H9 (cell line): ENCODE measurements at regions not wholly inside any gene's neighbourhood (a gene's known extent, or its start where the extent isn't known, plus 50 kb on each side); places are given as distances from the start of the nearest gene placed in this dataset.

Experiments
- DNase-seq: peaks from one replicate; pipeline ENCODE4 v3.0.0-alpha.2; 2017
- H2AFZ ChIP-seq: one replicate; pipeline ENCODE4 v1.6.1; 2013; ENCODE audit warnings: mild to moderate bottlenecking, low read length, control low read depth, moderate library complexity
- H2AK5ac ChIP-seq: 2 replicates; pipeline ENCODE4 v1.6.1; 2013; ENCODE audit warnings: low read length, control low read depth, mixed read lengths; ENCODE audit not compliant: insufficient read length
- H2BK120ac ChIP-seq: one replicate; pipeline ENCODE4 v1.6.1; 2013; ENCODE audit warnings: low read depth, mild to moderate bottlenecking, low read length, control low read depth, inconsistent platforms; ENCODE audit not compliant: poor library complexity, severe bottlenecking
- H2BK12ac ChIP-seq: 2 replicates; pipeline ENCODE4 v1.6.1; 2013; ENCODE audit warnings: low read length, control low read depth, mixed read lengths, low read depth; ENCODE audit not compliant: insufficient read length
- H2BK15ac ChIP-seq: 2 replicates; pipeline ENCODE4 v1.6.1; 2013; ENCODE audit warnings: low read depth, low read length, control low read depth
- H2BK20ac ChIP-seq: one replicate; pipeline ENCODE4 v1.6.1; 2013; ENCODE audit warnings: low read depth, mild to moderate bottlenecking, low read length, control low read depth, inconsistent platforms; ENCODE audit not compliant: poor library complexity, severe bottlenecking
- H2BK5ac ChIP-seq: 2 replicates; pipeline ENCODE4 v1.6.1; 2013; ENCODE audit warnings: low read length, control low read depth, mixed read lengths; ENCODE audit not compliant: insufficient read length
- H3K14ac ChIP-seq: 2 replicates; pipeline ENCODE4 v1.6.1; 2013; ENCODE audit warnings: low read length, control low read depth; ENCODE audit not compliant: insufficient read depth
- H3K18ac ChIP-seq: 2 replicates; pipeline ENCODE4 v1.6.1; 2013; ENCODE audit warnings: low read depth, mild to moderate bottlenecking, mixed read lengths, low read length, control low read depth; ENCODE audit not compliant: insufficient read length
- H3K23ac ChIP-seq: 2 replicates; pipeline ENCODE4 v1.6.1; 2013; ENCODE audit warnings: low read length, control low read depth, mixed read lengths, low read depth; ENCODE audit not compliant: insufficient read length
- H3K23me2 ChIP-seq: 2 replicates; pipeline ENCODE4 v1.6.1; 2013; ENCODE audit warnings: low read depth, mild to moderate bottlenecking, mixed read lengths, low read length, control low read depth; ENCODE audit not compliant: insufficient read length, poor library complexity, severe bottlenecking
- H3K27ac ChIP-seq: 2 replicates; pipeline ENCODE4 v1.5.1; 2013; ENCODE audit warnings: low read length, control low read depth, mixed read lengths, low read depth; ENCODE audit not compliant: insufficient read length
- H3K27me3 ChIP-seq: 2 replicates; pipeline ENCODE4 v1.6.1; 2013; ENCODE audit warnings: low read length, control low read depth, inconsistent platforms; ENCODE audit not compliant: insufficient read depth
- H3K4ac ChIP-seq: 2 replicates; pipeline ENCODE4 v1.6.1; 2013; ENCODE audit warnings: low read depth, mild to moderate bottlenecking, control low read depth, inconsistent platforms, low read length, moderate library complexity
- H3K4me1 ChIP-seq: 2 replicates; pipeline ENCODE4 v1.6.1; 2013; ENCODE audit warnings: low read length, control low read depth, inconsistent platforms; ENCODE audit not compliant: insufficient read depth
- H3K4me2 ChIP-seq: 2 replicates; pipeline ENCODE4 v1.6.1; 2013; ENCODE audit warnings: low read length, control low read depth, mixed read lengths; ENCODE audit not compliant: insufficient read length, insufficient read depth
- H3K56ac ChIP-seq: 2 replicates; pipeline ENCODE4 v1.6.1; 2013; ENCODE audit warnings: low read depth, mild to moderate bottlenecking, mixed read lengths, low read length, control low read depth; ENCODE audit not compliant: insufficient read length
- H3K79me1 ChIP-seq: 2 replicates; pipeline ENCODE4 v1.6.1; 2013; ENCODE audit warnings: low read depth, mild to moderate bottlenecking, moderate library complexity, low read length, control low read depth, inconsistent platforms; ENCODE audit not compliant: insufficient read depth, poor library complexity, severe bottlenecking
- H3K79me2 ChIP-seq: 2 replicates; pipeline ENCODE4 v1.6.1; 2013; ENCODE audit warnings: low read length, control low read depth, inconsistent platforms; ENCODE audit not compliant: insufficient read depth
- H3K9ac ChIP-seq: 2 replicates; pipeline ENCODE4 v1.6.1; 2013; ENCODE audit warnings: low read length, control low read depth, mixed read lengths; ENCODE audit not compliant: insufficient read length; ENCODE audit errors: extremely low read depth
- H3K9me3 ChIP-seq: one replicate; pipeline ENCODE4 v1.6.1; 2013; ENCODE audit warnings: low read depth, low read length, inconsistent platforms; ENCODE audit not compliant: control insufficient read depth
- H3T11ph ChIP-seq: one replicate; pipeline ENCODE4 v1.6.1; 2013; ENCODE audit warnings: mild to moderate bottlenecking, low read length, control low read depth, inconsistent platforms
- H4K20me1 ChIP-seq: one replicate; pipeline ENCODE4 v1.6.1; 2013; ENCODE audit not compliant: control insufficient read depth, insufficient read length, insufficient read depth
- H4K5ac ChIP-seq: 2 replicates; pipeline ENCODE4 v1.6.1; 2013; ENCODE audit warnings: low read depth, mild to moderate bottlenecking, mixed read lengths, low read length, control low read depth; ENCODE audit not compliant: insufficient read length
- H4K8ac ChIP-seq: replicated peaks from 2 replicates; pipeline ENCODE4 v1.6.1; 2013; ENCODE audit warnings: low read length, control low read depth, mixed read lengths, low read depth; ENCODE audit not compliant: insufficient read length
- H4K91ac ChIP-seq: 2 replicates; pipeline ENCODE4 v1.6.1; 2013; ENCODE audit warnings: low read depth, mild to moderate bottlenecking, moderate library complexity, mixed read lengths, low read length, control low read depth; ENCODE audit not compliant: insufficient read length
- H3K27ac Mint-ChIP-seq, 3 experiments: 2 replicates in 2 of 3; 3 replicates in 1 of 3; pipeline ENCODE4 v1.8.0; 2020 to 2021; ENCODE audit warnings: mixed read lengths in 3 of 3, mild to moderate bottlenecking in 1 of 3, moderate library complexity in 1 of 3
- H3K27me3 Mint-ChIP-seq: 2 replicates; pipeline ENCODE4 v1.8.0; 2021; ENCODE audit warnings: low read depth, mild to moderate bottlenecking, moderate library complexity, mixed read lengths
- H3K36me3 Mint-ChIP-seq, 3 experiments: 2 replicates in 2 of 3; 3 replicates in 1 of 3; pipeline ENCODE4 v1.8.0; 2020 to 2021; ENCODE audit warnings: low read depth in 3 of 3, mixed read lengths in 3 of 3; ENCODE audit not compliant: insufficient read depth in 1 of 3
- H3K4me1 Mint-ChIP-seq, 2 experiments: 2 replicates each; pipeline ENCODE4 v1.8.0; 2020; ENCODE audit warnings: mixed read lengths in 2 of 2
- H3K4me3 Mint-ChIP-seq, 2 experiments: 2 replicates in 1 of 2; 3 replicates in 1 of 2; pipeline ENCODE4 v1.8.0; 2020 to 2021; ENCODE audit warnings: mild to moderate bottlenecking in 2 of 2, mixed read lengths in 2 of 2, moderate library complexity in 1 of 2
- H3K9me3 Mint-ChIP-seq, 2 experiments: 2 replicates in 1 of 2; 3 replicates in 1 of 2; pipeline ENCODE4 v1.8.0; 2020; ENCODE audit warnings: mild to moderate bottlenecking in 2 of 2, mixed read lengths in 2 of 2, moderate library complexity in 1 of 2
- CTCF ChIP-seq: fragments of 200-600 bp; sonication (generic); conservative IDR thresholded peaks from 3 replicates; pipeline ENCODE4 v1.8.0; 2021; ENCODE audit warnings: antibody characterized with exemption, mild to moderate bottlenecking
- WGBS: extraction: QIAGEN DNeasy Blood & Tissue Kit; methylation state at CpG from one replicate; pipeline ENCODE4 v1.1.7; 2013; ENCODE audit warnings: missing lambda C conversion rate, low lambda C conversion rate, mixed read lengths; ENCODE audit not compliant: insufficient read length; ENCODE audit errors: extremely low coverage; 5-methylcytosine and 5-hydroxymethylcytosine counted together

- Histone ChIP-seq H3T11ph (no peak overlapping the region), H3K4ac (no peak overlapping the region), H2BK15ac (no peak overlapping the region), H4K20me1 (no peaks in the 10 kb centered on the region), H3K27me3 (no peaks in the 10 kb centered on the region), H4K5ac (no peak overlapping the region), H3K23me2 (no peaks in the 10 kb centered on the region), H3K9ac (no peak overlapping the region), H3K27ac (no peak overlapping the region), H3K56ac (no peak overlapping the region), H2BK5ac (no peak overlapping the region), H3K18ac (no peak overlapping the region), H2BK20ac (no peak overlapping the region), H3K23ac (no peak overlapping the region), H2AK5ac (no peak overlapping the region), H3K4me1 (no peaks in the 10 kb centered on the region), H3K79me1 (no peaks in the 10 kb centered on the region), H3K79me2 (no peaks in the 10 kb centered on the region), H3K4me2 (no peak overlapping the region), H2BK12ac (no peak overlapping the region), H3K14ac (no peak overlapping the region), H2BK120ac (no peak overlapping the region), H2AFZ (no peak overlapping the region), H4K8ac (no peak overlapping the region), H3K9me3 (no peaks in the 10 kb centered on the region), H4K91ac (no peak overlapping the region)
- no peaks in the 10 kb centered on the region for H3K36me3 Mint-ChIP-seq
- no peak for TF ChIP-seq CTCF
- no peak overlapping the region for H3K4me3 Mint-ChIP-seq
- H3K4me1 Mint-ChIP-seq = peaks cover 0 to 7% of the 10 kb centered on the region in 2 experiments; a peak in 2 of 4 replicates
- no peak overlapping the region for H3K27ac Mint-ChIP-seq
- H3K27me3 Mint-ChIP-seq = no peaks in the 10 kb centered on the region
- H3K9me3 Mint-ChIP-seq = no peaks in the 10 kb centered on the region
- WGBS = no CpG with 5 or more reads among the region's 6 CpGs
- DNase-seq = no peak
These were observed 109.0 kb upstream of the KCTD3 start for GRCh38 chr1:215458104-215458503.
